Transverse colon (tissue), 4 donors: ENCODE measurements at regions not wholly inside any gene's neighbourhood (a gene's known extent, or its start where the extent isn't known, plus 50 kb on each side); places are given as distances from the start of the nearest gene placed in this dataset.

Experiments
- CTCF ChIP-seq, 5 experiments: fragments of 200-600 bp in 3 of 5; fragments of 450-650 bp in 2 of 5; sonication (generic) in 3 of 5; IDR thresholded peaks; 1 replicate in 2 of 5; 2 replicates in 3 of 5; pipeline ENCODE4 v1.5.1; 2016 to 2017; ENCODE audit warnings: antibody characterized with exemption in 5 of 5, inconsistent platforms in 3 of 5, mild to moderate bottlenecking in 2 of 5, moderate library complexity in 1 of 5
- POLR2A ChIP-seq: fragments of 450-650 bp; IDR thresholded peaks from one replicate; pipeline ENCODE4 v1.6.1; 2016; ENCODE audit warnings: antibody characterized with exemption, mild to moderate bottlenecking, moderate library complexity
- POLR2AphosphoS5 ChIP-seq, 3 donors: sonication (generic); formaldehyde crosslinking; IDR thresholded peaks; one replicate each; pipeline ENCODE4 v1.6.1; 2016; ENCODE audit warnings: antibody characterized with exemption in 3 of 3

GRCh38 chr3:20422391-20422790 is 236.4 kb upstream of the SGO1 start:
- TF ChIP-seq CTCF (IDR thresholded peaks at IDR 0.05) (no peak), POLR2A (no peak), POLR2AphosphoS5 (IDR thresholded peaks at IDR 0.05) (no peak)
